Endodermal cell (in vitro differentiated cells): ENCODE measurements at regions not wholly inside any gene's neighbourhood (a gene's known extent, or its start where the extent isn't known, plus 50 kb on each side); places are given as distances from the start of the nearest gene placed in this dataset.

Experiments used
- DNase-seq: peaks from one replicate; pipeline ENCODE4 v3.0.0-alpha.2; 2017
- H3K27ac ChIP-seq: 2 replicates; pipeline ENCODE4 v1.5.1; 2013; ENCODE audit warnings: mild to moderate bottlenecking, low read depth, low read length, moderate library complexity
- H3K27me3 ChIP-seq: 2 replicates; pipeline ENCODE4 v1.6.1; 2013; ENCODE audit warnings: mild to moderate bottlenecking, low read length, moderate library complexity; ENCODE audit not compliant: insufficient read depth, control insufficient read depth, poor library complexity, severe bottlenecking
- H3K36me3 ChIP-seq: 2 replicates; pipeline ENCODE4 v1.7.0; 2013; ENCODE audit warnings: mild to moderate bottlenecking, low read length, moderate library complexity; ENCODE audit not compliant: control insufficient read depth, insufficient read depth
- H3K4me1 ChIP-seq: one replicate; pipeline ENCODE4 v1.7.0; 2013; ENCODE audit warnings: low read length; ENCODE audit not compliant: control insufficient read depth, insufficient read depth
- H3K4me3 ChIP-seq: 2 replicates; pipeline ENCODE4 v1.5.1; 2013; ENCODE audit warnings: mild to moderate bottlenecking, low read length, moderate library complexity
- H3K9ac ChIP-seq: 2 replicates; pipeline ENCODE4 v1.6.1; 2013; ENCODE audit warnings: mild to moderate bottlenecking, low read length, moderate library complexity; ENCODE audit not compliant: poor library complexity, severe bottlenecking; ENCODE audit errors: extremely low read depth
- H3K9me3 ChIP-seq: 2 replicates; pipeline ENCODE4 v1.6.1; 2013; ENCODE audit warnings: mild to moderate bottlenecking, low read length, moderate library complexity; ENCODE audit not compliant: control insufficient read depth
- H3K27ac Mint-ChIP-seq: 2 replicates; pipeline ENCODE4 v1.8.0; 2020; ENCODE audit warnings: mixed read lengths
- H3K27me3 Mint-ChIP-seq: 2 replicates; pipeline ENCODE4 v1.8.0; 2021; ENCODE audit warnings: mild to moderate bottlenecking, mixed read lengths; ENCODE audit not compliant: insufficient read depth
- H3K36me3 Mint-ChIP-seq: 2 replicates; pipeline ENCODE4 v1.8.0; 2020; ENCODE audit warnings: low read depth, mixed read lengths
- H3K4me1 Mint-ChIP-seq: 2 replicates; pipeline ENCODE4 v1.8.0; 2020; ENCODE audit warnings: mixed read lengths
- H3K4me3 Mint-ChIP-seq: 2 replicates; pipeline ENCODE4 v1.8.0; 2020; ENCODE audit warnings: mild to moderate bottlenecking, moderate library complexity, mixed read lengths
- H3K9me3 Mint-ChIP-seq: 2 replicates; pipeline ENCODE4 v1.8.0; 2020; ENCODE audit warnings: mild to moderate bottlenecking, mixed read lengths
- CTCF ChIP-seq: fragments of 200-600 bp; sonication (generic); conservative IDR thresholded peaks from 2 replicates; pipeline ENCODE4 v1.5.0; 2021; ENCODE audit warnings: antibody characterized with exemption, mild to moderate bottlenecking
- WGBS, 2 experiments: methylation state at CpG; one replicate each; pipeline versions ENCODE4 v1.1.5 to v1.1.7; 2013; ENCODE audit warnings: missing lambda C conversion rate in 2 of 2, mixed read lengths in 1 of 2; ENCODE audit not compliant: insufficient coverage in 1 of 2, insufficient read length in 1 of 2; 5-methylcytosine and 5-hydroxymethylcytosine counted together

GRCh38 chr6:113082745-113083144 lies 735.6 kb downstream of the RFPL4B start:
- no peaks in the 10 kb centered on the region for H3K4me1 Mint-ChIP-seq
- H3K27ac Mint-ChIP-seq: no peak overlapping the region
- TF ChIP-seq CTCF: no peak
- WGBS, 2 experiments: 67 to 75% methylated on average over 2 to 3 of the region's 3 CpGs
- Histone ChIP-seq H3K9me3 (no peaks in the 10 kb centered on the region), H3K27me3 (no peaks in the 10 kb centered on the region), H3K4me1 (no peaks in the 10 kb centered on the region), H3K36me3 (no peaks in the 10 kb centered on the region), H3K9ac (no peak overlapping the region), H3K27ac (no peak overlapping the region), H3K4me3 (no peak overlapping the region)
- no peaks in the 10 kb centered on the region for H3K9me3 Mint-ChIP-seq
- no peaks in the 10 kb centered on the region for H3K36me3 Mint-ChIP-seq
- H3K4me3 Mint-ChIP-seq: no peak overlapping the region
- no peaks in the 10 kb centered on the region for H3K27me3 Mint-ChIP-seq
- DNase-seq: no peak

- no peaks in the 10 kb centered on the region for H3K27me3 ChIP-seq
- H3K27ac ChIP-seq: no peak overlapping the region
- no peaks in the 10 kb centered on the region for H3K4me1 ChIP-seq
- Mint-ChIP-seq H3K9me3 (peaks cover 2% of the 10 kb centered on the region), H3K4me1 (no peaks in the 10 kb centered on the region), H3K27ac (no peak overlapping the region), H3K4me3 (no peak overlapping the region), H3K36me3 (no peaks in the 10 kb centered on the region), H3K27me3 (no peaks in the 10 kb centered on the region)
- no peaks in the 10 kb centered on the region for H3K36me3 ChIP-seq
- no peak overlapping the region for H3K9ac ChIP-seq
- no peak overlapping the region for H3K4me3 ChIP-seq
- no peak for DNase-seq
- 60 to 93% methylated on average over 1 to 3 of the region's 3 CpGs for WGBS, 2 experiments
- no peak for TF ChIP-seq CTCF
- H3K9me3 ChIP-seq: no peaks in the 10 kb centered on the region
Measured at GRCh38 chr6:113083947-113084346, 736.8 kb downstream of the RFPL4B start.

GRCh38 chr6:113089056-113089455 lies 741.9 kb downstream of the RFPL4B start:
- Histone ChIP-seq H3K4me1 (no peaks in the 10 kb centered on the region), H3K36me3 (no peaks in the 10 kb centered on the region), H3K27ac (no peak overlapping the region), H3K27me3 (no peaks in the 10 kb centered on the region), H3K4me3 (no peak overlapping the region), H3K9ac (no peak overlapping the region), H3K9me3 (no peaks in the 10 kb centered on the region)
- peak; percentile 73 for DNase-seq
- H3K27me3 Mint-ChIP-seq: no peaks in the 10 kb centered on the region
- peaks cover 3% of the 10 kb centered on the region for H3K9me3 Mint-ChIP-seq
- H3K4me1 Mint-ChIP-seq: no peaks in the 10 kb centered on the region
- no peak overlapping the region for H3K4me3 Mint-ChIP-seq
- 88 to 95% methylated on average over 3 to 7 of the region's 8 CpGs for WGBS, 2 experiments
- no peaks in the 10 kb centered on the region for H3K36me3 Mint-ChIP-seq
- H3K27ac Mint-ChIP-seq: no peak overlapping the region
- TF ChIP-seq CTCF: peak; percentile 71
